ENCODE measurements at regions not wholly inside any gene's neighbourhood (a gene's known extent, or its start where the extent isn't known, plus 50 kb on each side); places are given as distances from the start of the nearest gene placed in this dataset.

DNA sequence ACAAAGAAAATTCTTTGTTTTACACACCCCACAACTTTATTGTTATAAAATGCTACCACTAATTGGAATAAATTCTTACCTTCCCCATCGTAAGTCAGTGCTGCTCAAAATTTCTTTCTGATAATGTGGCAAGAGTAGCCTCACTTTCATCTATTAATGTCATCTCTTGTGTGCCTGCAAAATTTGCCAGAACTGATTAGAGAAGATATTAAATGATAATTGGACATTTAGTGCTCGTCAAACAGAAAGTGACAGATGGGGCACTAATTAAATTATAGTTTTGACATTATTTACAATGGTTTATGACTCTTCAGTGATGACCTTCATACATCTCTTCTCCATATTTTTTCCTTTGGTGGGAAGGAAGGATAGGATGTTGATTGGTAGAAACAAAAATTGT, 690.9 kb downstream of the NXPH1 start:
- TF ChIP-seq, protein P1, sequence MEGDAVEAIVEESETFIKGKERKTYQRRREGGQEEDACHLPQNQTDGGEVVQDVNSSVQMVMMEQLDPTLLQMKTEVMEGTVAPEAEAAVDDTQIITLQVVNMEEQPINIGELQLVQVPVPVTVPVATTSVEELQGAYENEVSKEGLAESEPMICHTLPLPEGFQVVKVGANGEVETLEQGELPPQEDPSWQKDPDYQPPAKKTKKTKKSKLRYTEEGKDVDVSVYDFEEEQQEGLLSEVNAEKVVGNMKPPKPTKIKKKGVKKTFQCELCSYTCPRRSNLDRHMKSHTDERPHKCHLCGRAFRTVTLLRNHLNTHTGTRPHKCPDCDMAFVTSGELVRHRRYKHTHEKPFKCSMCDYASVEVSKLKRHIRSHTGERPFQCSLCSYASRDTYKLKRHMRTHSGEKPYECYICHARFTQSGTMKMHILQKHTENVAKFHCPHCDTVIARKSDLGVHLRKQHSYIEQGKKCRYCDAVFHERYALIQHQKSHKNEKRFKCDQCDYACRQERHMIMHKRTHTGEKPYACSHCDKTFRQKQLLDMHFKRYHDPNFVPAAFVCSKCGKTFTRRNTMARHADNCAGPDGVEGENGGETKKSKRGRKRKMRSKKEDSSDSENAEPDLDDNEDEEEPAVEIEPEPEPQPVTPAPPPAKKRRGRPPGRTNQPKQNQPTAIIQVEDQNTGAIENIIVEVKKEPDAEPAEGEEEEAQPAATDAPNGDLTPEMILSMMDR (IDR thresholded peaks at IDR 0.05; ENCODE audit: low read depth, low read length), result no peak
- TF ChIP-seq POLR2A (IDR thresholded peaks at IDR 0.05; ENCODE audit: extremely low read depth, insufficient read length) (no peak), MYC (IDR thresholded peaks at IDR 0.05; ENCODE audit: low read depth, low read length) (no peak)
- TF ChIP-seq, protein P2, sequence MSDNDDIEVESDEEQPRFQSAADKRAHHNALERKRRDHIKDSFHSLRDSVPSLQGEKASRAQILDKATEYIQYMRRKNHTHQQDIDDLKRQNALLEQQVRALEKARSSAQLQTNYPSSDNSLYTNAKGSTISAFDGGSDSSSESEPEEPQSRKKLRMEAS (IDR thresholded peaks at IDR 0.05; ENCODE audit: low read depth, low read length), result no peak

All from NB4 (cell line).